Osteoblast (primary cell): ENCODE measurements at regions not wholly inside any gene's neighbourhood (a gene's known extent, or its start where the extent isn't known, plus 50 kb on each side); places are given as distances from the start of the nearest gene placed in this dataset.

Source experiments
- DNase-seq: peaks from one replicate; pipeline ENCODE4 v3.0.0; 2011; ENCODE audit warnings: low spot score, mixed read lengths; ENCODE audit not compliant: insufficient read length; ENCODE audit errors: missing footprints
- H2AFZ ChIP-seq: 2 replicates; pipeline ENCODE4 v1.6.0; 2011; ENCODE audit warnings: mild to moderate bottlenecking, low read length
- H3K27ac ChIP-seq: 2 replicates; pipeline ENCODE4 v1.5.1; 2011; ENCODE audit warnings: mild to moderate bottlenecking, low read depth, low read length, moderate library complexity
- H3K27me3 ChIP-seq: 2 replicates; pipeline ENCODE4 v1.6.0; 2012; ENCODE audit warnings: mild to moderate bottlenecking, control low read depth, inconsistent platforms, low read length, moderate library complexity; ENCODE audit not compliant: insufficient read depth
- H3K36me3 ChIP-seq: 2 replicates; pipeline ENCODE4 v1.5.1; 2011; ENCODE audit warnings: mild to moderate bottlenecking, low read length, control low read depth, moderate library complexity; ENCODE audit not compliant: insufficient read depth
- H3K4me1 ChIP-seq: 2 replicates; pipeline ENCODE4 v1.5.1; 2011; ENCODE audit warnings: mild to moderate bottlenecking, low read length, control low read depth, moderate library complexity; ENCODE audit not compliant: insufficient read depth
- H3K4me2 ChIP-seq: 2 replicates; pipeline ENCODE4 v1.6.0; 2011; ENCODE audit warnings: mild to moderate bottlenecking, low read length; ENCODE audit not compliant: insufficient read depth
- H3K4me3 ChIP-seq: fragments of 200-600 bp; sonication (generic); 3 replicates; pipeline ENCODE4 v1.5.1; 2012; ENCODE audit warnings: mild to moderate bottlenecking, low read length, inconsistent platforms; ENCODE audit not compliant: insufficient read depth
- H3K79me2 ChIP-seq: 2 replicates; pipeline ENCODE4 v1.6.0; 2012; ENCODE audit warnings: mild to moderate bottlenecking, low read length, control low read depth, inconsistent platforms; ENCODE audit not compliant: insufficient read depth
- H3K9me3 ChIP-seq: 2 replicates; pipeline ENCODE4 v1.5.1; 2011; ENCODE audit warnings: low read depth, low read length, control low read depth
- H4K20me1 ChIP-seq: 2 replicates; pipeline ENCODE4 v1.6.0; 2012; ENCODE audit warnings: mild to moderate bottlenecking, low read length, control low read depth; ENCODE audit not compliant: insufficient read depth
- CTCF ChIP-seq: IDR thresholded peaks from 2 replicates; pipeline ENCODE4 v1.5.1; 2011; ENCODE audit warnings: mild to moderate bottlenecking, low read depth, low read length, moderate library complexity; ENCODE audit errors: extremely low read depth

- TF ChIP-seq CTCF = no peak
- H3K36me3 ChIP-seq = no peaks in the 10 kb centered on the region
- no peaks in the 10 kb centered on the region for H3K9me3 ChIP-seq
- no peak overlapping the region for H3K4me2 ChIP-seq
- peak overlapping the region; percentile 57 for H2AFZ ChIP-seq
- H3K4me3 ChIP-seq = no peak overlapping the region
- no peaks in the 10 kb centered on the region for H4K20me1 ChIP-seq
- no peaks in the 10 kb centered on the region for H3K79me2 ChIP-seq
- no peaks in the 10 kb centered on the region for H3K27me3 ChIP-seq
- DNase-seq = no peak
- H3K4me1 ChIP-seq = peaks cover 18% of the 10 kb centered on the region
- H3K27ac ChIP-seq = no peak overlapping the region
Measured at GRCh38 chr10:63718006-63718405, 196.8 kb downstream of the REEP3 start.

- Histone ChIP-seq H3K27me3 (no peaks in the 10 kb centered on the region), H2AFZ (peak overlapping the region; percentile 57), H3K9me3 (no peaks in the 10 kb centered on the region), H3K4me3 (no peak overlapping the region), H3K79me2 (no peaks in the 10 kb centered on the region), H4K20me1 (no peaks in the 10 kb centered on the region), H3K4me2 (no peak overlapping the region), H3K36me3 (no peaks in the 10 kb centered on the region), H3K4me1 (peaks cover 14% of the 10 kb centered on the region), H3K27ac (no peak overlapping the region)
- no peak for DNase-seq
- TF ChIP-seq CTCF = no peak
Measured at GRCh38 chr10:63718421-63718820, 197.2 kb downstream of the REEP3 start.

GRCh38 chr10:63719226-63719856 lies 198.1 kb downstream of the REEP3 start:
- H3K4me2 ChIP-seq = no peak overlapping the region
- no peak overlapping the region for H3K27ac ChIP-seq
- H2AFZ ChIP-seq = no peak overlapping the region
- no peak overlapping the region for H3K4me3 ChIP-seq
- DNase-seq = no peak
- no peak for TF ChIP-seq CTCF
- no peaks in the 10 kb centered on the region for H3K9me3 ChIP-seq
- H3K36me3 ChIP-seq = no peaks in the 10 kb centered on the region
- H3K27me3 ChIP-seq = peaks cover 3% of the 10 kb centered on the region
- H3K4me1 ChIP-seq = peaks cover 7% of the 10 kb centered on the region
- H3K79me2 ChIP-seq = no peaks in the 10 kb centered on the region
- H4K20me1 ChIP-seq = no peaks in the 10 kb centered on the region

- H3K36me3 ChIP-seq = no peaks in the 10 kb centered on the region
- no peaks in the 10 kb centered on the region for H3K9me3 ChIP-seq
- DNase-seq = no peak
- H3K27me3 ChIP-seq = peaks cover 9% of the 10 kb centered on the region
- H3K27ac ChIP-seq = no peak overlapping the region
- TF ChIP-seq CTCF = peak; percentile 95
- H4K20me1 ChIP-seq = no peaks in the 10 kb centered on the region
- H3K79me2 ChIP-seq = no peaks in the 10 kb centered on the region
- peak overlapping the region; percentile 20 for H3K4me3 ChIP-seq
- H3K4me2 ChIP-seq = peak overlapping the region; percentile 61
- peaks cover 7% of the 10 kb centered on the region for H3K4me1 ChIP-seq
- no peak overlapping the region for H2AFZ ChIP-seq
Measured at GRCh38 chr10:63720072-63720537, 198.9 kb downstream of the REEP3 start.
